HCT116 (cell line): ENCODE measurements at regions not wholly inside any gene's neighbourhood (a gene's known extent, or its start where the extent isn't known, plus 50 kb on each side); places are given as distances from the start of the nearest gene placed in this dataset.

Experiments
- ATAC-seq: fragments of 200-7000 bp; cut with Tn5 transposase; 2 replicates; pipeline ENCODE4 v1.9.1; 2020; ENCODE audit warnings: mild to moderate bottlenecking, moderate library complexity
- BruUV-seq: library from RNA; stranded (reverse); fragments of 400-500 nt; replicated peaks from 2 replicates; lab custom pipeline; 2021; lab: Mats Ljungman, UMichigan
- CTCF ChIA-PET: fragments of 300-600 bp; sonication (Branson Sonifier 250); formaldehyde crosslinking; loops from one replicate; lab custom pipeline; 2021; ENCODE audit warnings: antibody characterized with exemption; lab: Charles Lee
- POLR2A ChIA-PET: fragments of 300-600, 350-600 bp; sonication (Branson Sonifier 250); formaldehyde crosslinking; loops from one replicate; lab custom pipeline; 2021; ENCODE audit warnings: antibody characterized with exemption; lab: Charles Lee
- RAD21 ChIA-PET, 2 experiments: fragments of 300-600 bp; sonication (Branson Sonifier 250); formaldehyde crosslinking; loops; one replicate each; lab custom pipeline; 2023; ENCODE audit warnings: low total read pairs in 2 of 2; ENCODE audit not compliant: uncharacterized antibody in 2 of 2, unreplicated experiment in 2 of 2, low non-redundant PET in 1 of 2; lab: Charles Lee
- DNase-seq: peaks from one replicate; pipeline ENCODE4 v3.0.0-alpha.2; 2010; ENCODE audit warnings: low read depth, low spot score
- H2AFZ ChIP-seq: fragments of 200-600 bp; shearing (Covaris generic), sonication (generic); 2 replicates; pipeline ENCODE4 v1.6.1; 2017; ENCODE audit warnings: low read depth, mixed run types, mixed read lengths, antibody characterized with exemption, low read length; ENCODE audit not compliant: poor library complexity, severe bottlenecking
- H3K27ac ChIP-seq: 2 replicates; pipeline ENCODE4 v1.5.1; 2012; ENCODE audit warnings: low read depth, low read length
- H3K27me3 ChIP-seq: fragments of 200-600 bp; sonication (generic); 2 replicates; pipeline ENCODE4 v1.6.1; 2016; ENCODE audit warnings: mixed run types, low read length, mixed read lengths; ENCODE audit not compliant: insufficient read depth
- H3K36me3 ChIP-seq, 2 experiments: fragments of 200-500 bp in 1 of 2; fragments of 200-600 bp in 1 of 2; sonication (Bioruptor generic) in 1 of 2; sonication (generic) in 1 of 2; 2 replicates each; pipeline versions ENCODE4 v1.5.1 to v1.6.1; 2014 to 2016; ENCODE audit warnings: low read length in 2 of 2, inconsistent platforms in 1 of 2, mixed read lengths in 1 of 2, mixed run types in 1 of 2; ENCODE audit not compliant: insufficient read depth in 2 of 2, control insufficient read depth in 1 of 2
- H3K4me1 ChIP-seq, 2 experiments: fragments of 200-600 bp in 1 of 2; sonication (generic) in 1 of 2; 2 replicates each; pipeline versions ENCODE4 v1.5.1 to v1.6.1; 2012 to 2017; ENCODE audit warnings: low read length in 2 of 2, inconsistent platforms in 1 of 2, mild to moderate bottlenecking in 1 of 2, mixed read lengths in 1 of 2, mixed run types in 1 of 2, moderate library complexity in 1 of 2; ENCODE audit not compliant: insufficient read depth in 2 of 2, control insufficient read depth in 1 of 2
- H3K4me2 ChIP-seq: fragments of 200-600 bp; sonication (generic); 2 replicates; pipeline ENCODE4 v1.6.1; 2017; ENCODE audit warnings: mixed run types, low read length, mixed read lengths
- H3K4me3 ChIP-seq, 2 experiments: fragments of 200-600 bp in 1 of 2; sonication (generic) in 1 of 2; replicated peaks in 1 of 2; 2 replicates each; pipeline ENCODE4 v1.5.1; 2011 to 2016; ENCODE audit warnings: low read length in 2 of 2, control low read depth in 1 of 2, low read depth in 1 of 2, mild to moderate bottlenecking in 1 of 2, mixed read lengths in 1 of 2, mixed run types in 1 of 2
- H3K79me2 ChIP-seq: fragments of 200-600 bp; sonication (generic); 2 replicates; pipeline ENCODE4 v1.6.1; 2017; ENCODE audit warnings: mild to moderate bottlenecking, mixed run types, low read length, moderate library complexity, mixed read lengths; ENCODE audit not compliant: insufficient read depth
- H3K9ac ChIP-seq: fragments of 200-600 bp; sonication (generic); 2 replicates; pipeline ENCODE4 v1.6.1; 2016; ENCODE audit warnings: low read length, mixed read lengths
- H3K9me2 ChIP-seq: fragments of 200-600 bp; sonication (generic), shearing (Covaris generic); 2 replicates; pipeline ENCODE4 v1.6.1; 2017; ENCODE audit warnings: mixed run types, mild to moderate bottlenecking, moderate library complexity; ENCODE audit not compliant: insufficient read depth
- H3K9me3 ChIP-seq, 2 experiments: fragments of 200-500 bp in 1 of 2; fragments of 200-600 bp in 1 of 2; sonication (Bioruptor generic) in 1 of 2; sonication (generic) in 1 of 2; 2 replicates each; pipeline ENCODE4 v1.6.1; 2014 to 2017; ENCODE audit warnings: low read length in 2 of 2, mixed read lengths in 2 of 2, inconsistent platforms in 1 of 2, low read depth in 1 of 2, mild to moderate bottlenecking in 1 of 2, mixed run types in 1 of 2, moderate library complexity in 1 of 2; ENCODE audit not compliant: control insufficient read depth in 1 of 2, insufficient read depth in 1 of 2
- H4K20me1 ChIP-seq: fragments of 200-600 bp; sonication (generic), shearing (Covaris generic); 2 replicates; pipeline ENCODE4 v1.6.1; 2017; ENCODE audit warnings: mixed run types, mild to moderate bottlenecking, moderate library complexity; ENCODE audit not compliant: insufficient read depth
- EGR1 ChIP-seq: IDR thresholded peaks from 2 replicates; pipeline ENCODE4 v1.6.1; 2012; ENCODE audit warnings: low read depth
- EZH2 ChIP-seq: fragments of 200-600 bp; sonication (generic); IDR thresholded peaks from 2 replicates; pipeline ENCODE4 v1.6.1; 2017; ENCODE audit warnings: antibody characterized with exemption, mixed run types
- EZH2phosphoT487 ChIP-seq: fragments of 200-600 bp; IDR thresholded peaks from 2 replicates; pipeline ENCODE4 v1.6.1; 2018; ENCODE audit warnings: antibody characterized with exemption, borderline replicate concordance
- JUND ChIP-seq: IDR thresholded peaks from 2 replicates; pipeline ENCODE4 v1.6.1; 2012
- POLR2A ChIP-seq: IDR thresholded peaks from 2 replicates; pipeline ENCODE4 v1.7.0; 2011; ENCODE audit warnings: borderline replicate concordance; ENCODE audit not compliant: insufficient read depth, insufficient read length; ENCODE audit errors: extremely low read depth
- POLR2AphosphoS5 ChIP-seq: IDR thresholded peaks from 2 replicates; pipeline ENCODE4 v1.6.1; 2011; ENCODE audit warnings: mild to moderate bottlenecking, low read depth, low read length, moderate library complexity
- RAD21 ChIP-seq: IDR thresholded peaks from 2 replicates; pipeline ENCODE4 v1.6.1; 2012; ENCODE audit warnings: low read depth, mild to moderate bottlenecking
- TCF7L2 ChIP-seq: IDR thresholded peaks from 2 replicates; pipeline ENCODE4 v1.7.0; 2011; ENCODE audit warnings: borderline replicate concordance, inconsistent platforms; ENCODE audit not compliant: insufficient read depth, insufficient read length; ENCODE audit errors: extremely low read depth
- ZFX ChIP-seq: fragments of 450-650 bp; IDR thresholded peaks from 2 replicates; pipeline ENCODE4 v1.6.1; 2017
- ZNF274 ChIP-seq: fragments of 200-500 bp; sonication (Bioruptor generic); IDR thresholded peaks from 2 replicates; pipeline ENCODE4 v1.6.1; 2014; ENCODE audit warnings: mild to moderate bottlenecking, low read depth, low read length, inconsistent platforms
- intact Hi-C: fragments of 100-400 bp; cut with micrococcal nuclease; formaldehyde crosslinking; loops from 2 replicates; pipeline ENCODE4 v1.10.0; 2022
- TF ChIP-seq, protein P1 (sequence below): IDR thresholded peaks from 2 replicates; pipeline ENCODE4 v1.6.1; 2012
- TF ChIP-seq, protein P2 (sequence below): IDR thresholded peaks from 2 replicates; pipeline ENCODE4 v1.6.1; 2011; ENCODE audit warnings: mild to moderate bottlenecking, low read length, moderate library complexity; ENCODE audit not compliant: insufficient replicate concordance; ENCODE audit errors: extremely low read depth

DNA sequence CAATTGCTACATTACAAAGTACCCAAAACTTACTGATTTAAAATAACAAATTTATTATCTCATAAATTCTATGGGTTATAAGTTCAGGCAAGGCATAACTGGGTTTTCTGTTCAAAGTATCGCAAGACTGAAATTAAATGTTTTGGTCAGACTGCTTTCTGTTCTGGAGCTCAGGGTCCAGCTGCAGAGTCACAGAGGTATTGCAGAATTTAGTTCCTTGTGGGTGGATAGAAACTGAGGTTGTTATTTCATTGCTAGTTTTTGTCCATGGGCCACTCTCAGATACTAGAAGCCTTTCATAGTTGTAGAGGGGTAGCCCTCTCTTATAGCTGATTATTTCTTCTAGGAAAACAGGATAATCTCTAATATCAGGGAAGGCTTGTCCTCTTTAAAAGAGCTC is 467.9 kb downstream of the TRHDE start:
- H4K20me1 ChIP-seq: no peaks in the 10 kb centered on the region
- no peaks in the 10 kb centered on the region for H3K27me3 ChIP-seq
- POLR2A ChIA-PET: no interaction called here
- intact Hi-C loops: no loop called here
- H3K9ac ChIP-seq: no peak overlapping the region
- H3K4me3 ChIP-seq: no peak overlapping the region
- CTCF ChIA-PET: no interaction called here
- no peak overlapping the region for H3K27ac ChIP-seq
- BruUV-seq: no TSS peak
- TF ChIP-seq TCF7L2 (no peak), POLR2A (no peak), RAD21 (no peak), ZNF274 (no peak), JUND (no peak), ZFX (no peak)
- TF ChIP-seq, protein P1, sequence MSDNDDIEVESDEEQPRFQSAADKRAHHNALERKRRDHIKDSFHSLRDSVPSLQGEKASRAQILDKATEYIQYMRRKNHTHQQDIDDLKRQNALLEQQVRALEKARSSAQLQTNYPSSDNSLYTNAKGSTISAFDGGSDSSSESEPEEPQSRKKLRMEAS: no peak
- TF ChIP-seq, all 23 proteins: peak for 0
- Histone ChIP-seq H3K9me3 (no peaks in the 10 kb centered on the region), H3K79me2 (no peaks in the 10 kb centered on the region), H3K36me3 (no peaks in the 10 kb centered on the region), H3K4me2 (no peak overlapping the region), H2AFZ (no peak overlapping the region), H3K4me1 (no peaks in the 10 kb centered on the region), H3K9me2 (no peaks in the 10 kb centered on the region)
- RAD21 ChIA-PET: no interaction called here
- no peak for ATAC-seq
- no peak for DNase-seq

DNA sequence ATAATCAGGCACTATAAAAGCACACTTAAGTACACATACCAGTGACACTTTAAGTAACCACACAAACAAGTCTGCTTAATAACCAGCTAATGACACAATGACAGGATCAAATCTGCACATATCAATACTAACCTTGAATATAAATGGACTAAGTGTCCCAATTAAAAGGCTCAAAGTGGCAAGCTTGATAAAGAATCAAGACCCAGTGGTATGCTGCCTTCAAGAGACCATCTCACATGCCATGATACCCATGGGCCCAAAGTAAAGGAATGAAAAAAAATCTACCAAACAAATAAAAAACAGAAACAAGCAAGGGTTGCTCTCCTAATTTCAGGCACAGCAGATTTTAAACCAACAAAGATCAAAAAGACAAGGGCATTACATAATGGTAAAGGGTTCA is 470.4 kb downstream of the TRHDE start:
- Histone ChIP-seq H3K4me3 (no peak overlapping the region), H3K79me2 (no peaks in the 10 kb centered on the region), H2AFZ (no peak overlapping the region), H4K20me1 (no peaks in the 10 kb centered on the region), H3K27ac (no peak overlapping the region), H3K4me2 (no peak overlapping the region), H3K36me3 (no peaks in the 10 kb centered on the region), H3K4me1 (no peaks in the 10 kb centered on the region), H3K9me3 (no peaks in the 10 kb centered on the region), H3K9me2 (no peaks in the 10 kb centered on the region), H3K27me3 (no peaks in the 10 kb centered on the region), H3K9ac (no peak overlapping the region)
- ATAC-seq (no peak), DNase-seq (no peak)
- POLR2A ChIA-PET: no interaction called here
- no peak for TF ChIP-seq EGR1
- TF ChIP-seq EZH2phosphoT487: no peak
- TF ChIP-seq, protein P2, sequence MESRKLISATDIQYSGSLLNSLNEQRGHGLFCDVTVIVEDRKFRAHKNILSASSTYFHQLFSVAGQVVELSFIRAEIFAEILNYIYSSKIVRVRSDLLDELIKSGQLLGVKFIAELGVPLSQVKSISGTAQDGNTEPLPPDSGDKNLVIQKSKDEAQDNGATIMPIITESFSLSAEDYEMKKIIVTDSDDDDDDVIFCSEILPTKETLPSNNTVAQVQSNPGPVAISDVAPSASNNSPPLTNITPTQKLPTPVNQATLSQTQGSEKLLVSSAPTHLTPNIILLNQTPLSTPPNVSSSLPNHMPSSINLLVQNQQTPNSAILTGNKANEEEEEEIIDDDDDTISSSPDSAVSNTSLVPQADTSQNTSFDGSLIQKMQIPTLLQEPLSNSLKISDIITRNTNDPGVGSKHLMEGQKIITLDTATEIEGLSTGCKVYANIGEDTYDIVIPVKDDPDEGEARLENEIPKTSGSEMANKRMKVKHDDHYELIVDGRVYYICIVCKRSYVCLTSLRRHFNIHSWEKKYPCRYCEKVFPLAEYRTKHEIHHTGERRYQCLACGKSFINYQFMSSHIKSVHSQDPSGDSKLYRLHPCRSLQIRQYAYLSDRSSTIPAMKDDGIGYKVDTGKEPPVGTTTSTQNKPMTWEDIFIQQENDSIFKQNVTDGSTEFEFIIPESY: no peak
- no peak for TF ChIP-seq EZH2
- TF ChIP-seq POLR2A: no peak
- no peak for TF ChIP-seq POLR2AphosphoS5
- intact Hi-C loops: no loop called here
- CTCF ChIA-PET: no interaction called here
- BruUV-seq: no TSS peak
- RAD21 ChIA-PET: no interaction called here
